KOPT-K1 (cell line): ENCODE measurements at regions not wholly inside any gene's neighbourhood (a gene's known extent, or its start where the extent isn't known, plus 50 kb on each side); places are given as distances from the start of the nearest gene placed in this dataset.

Source experiments
- H3K27ac ChIP-seq: fragments of 200-600 bp; sonication (generic); 2 replicates; pipeline ENCODE4 v1.5.1; 2016; ENCODE audit warnings: antibody characterized with exemption, mild to moderate bottlenecking, low read depth, low read length; ENCODE audit not compliant: poor library complexity, severe bottlenecking
- H3K36me3 ChIP-seq: fragments of 200-600 bp; sonication (generic); 2 replicates; pipeline ENCODE4 v1.5.1; 2017; ENCODE audit warnings: antibody characterized with exemption, mild to moderate bottlenecking, low read length, moderate library complexity; ENCODE audit not compliant: insufficient read depth
- H3K9me3 ChIP-seq: fragments of 200-600 bp; sonication (generic); 2 replicates; pipeline ENCODE4 v1.5.1; 2017; ENCODE audit warnings: antibody characterized with exemption, low read length, mild to moderate bottlenecking; ENCODE audit not compliant: insufficient read depth, poor library complexity, severe bottlenecking

DNA sequence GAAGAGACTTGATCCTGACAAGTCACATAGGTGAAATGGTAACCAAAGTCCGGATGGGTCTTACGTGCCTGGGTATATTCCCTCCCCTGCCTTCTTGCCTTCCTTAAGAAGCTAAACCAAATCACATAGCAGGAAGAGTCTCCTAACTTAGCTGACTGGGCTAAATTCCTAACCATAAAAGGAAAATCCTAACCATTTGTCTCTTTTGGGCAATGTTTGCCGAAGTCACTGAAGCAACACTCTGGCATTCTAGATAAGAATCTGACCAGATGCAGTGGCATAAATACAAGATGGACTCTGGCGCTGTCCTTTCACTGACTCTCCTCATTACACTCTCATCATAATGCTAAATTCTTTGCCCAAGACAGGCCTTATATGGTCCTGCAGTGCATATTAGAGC lies 625.5 kb upstream of the RORB start:
- H3K9me3 ChIP-seq, result no peaks in the 10 kb centered on the region
- no peaks in the 10 kb centered on the region for H3K36me3 ChIP-seq
- H3K27ac ChIP-seq, result no peak overlapping the region

- H3K9me3 ChIP-seq, result no peaks in the 10 kb centered on the region
- H3K27ac ChIP-seq, result no peak overlapping the region
- no peaks in the 10 kb centered on the region for H3K36me3 ChIP-seq
These were observed 624.4 kb upstream of the RORB start for GRCh38 chr9:73872701-73873100.

- no peak overlapping the region for H3K27ac ChIP-seq
- no peaks in the 10 kb centered on the region for H3K36me3 ChIP-seq
- no peaks in the 10 kb centered on the region for H3K9me3 ChIP-seq
These were observed 617.0 kb upstream of the RORB start for GRCh38 chr9:73880101-73880500.

GRCh38 chr9:73889023-73889422 lies 608.1 kb upstream of the RORB start:
- Histone ChIP-seq H3K36me3 (no peaks in the 10 kb centered on the region), H3K9me3 (no peaks in the 10 kb centered on the region), H3K27ac (no peak overlapping the region)

DNA sequence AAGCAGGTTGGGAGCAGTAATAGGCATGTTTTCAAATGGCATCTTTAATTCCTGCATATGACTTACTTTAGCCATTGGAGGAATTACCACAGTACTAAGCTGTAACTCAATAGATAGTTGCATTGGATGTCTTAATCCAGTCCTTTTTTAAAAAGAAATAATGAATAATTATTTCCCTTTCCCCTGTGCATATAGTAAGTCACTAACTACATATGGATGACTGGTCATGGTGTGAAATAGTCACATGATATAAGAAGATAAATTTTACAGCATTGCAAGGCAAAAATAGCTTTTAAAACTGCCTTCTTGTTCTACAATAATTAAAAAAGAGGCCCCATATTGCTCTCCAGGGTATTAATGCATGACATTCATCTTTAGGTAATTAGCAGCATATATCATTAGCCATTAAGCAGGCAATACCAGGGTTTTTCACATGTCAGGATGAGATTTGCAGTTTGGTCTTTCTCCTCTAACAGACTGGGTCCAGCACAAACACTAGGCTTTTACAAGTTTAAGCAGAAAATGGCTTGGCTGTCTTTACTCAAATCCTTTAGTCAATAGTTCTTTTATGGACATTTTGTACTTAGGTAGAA lies 606.4 kb upstream of the RORB start:
- Histone ChIP-seq H3K27ac (no peak overlapping the region), H3K9me3 (no peaks in the 10 kb centered on the region), H3K36me3 (no peaks in the 10 kb centered on the region)

DNA sequence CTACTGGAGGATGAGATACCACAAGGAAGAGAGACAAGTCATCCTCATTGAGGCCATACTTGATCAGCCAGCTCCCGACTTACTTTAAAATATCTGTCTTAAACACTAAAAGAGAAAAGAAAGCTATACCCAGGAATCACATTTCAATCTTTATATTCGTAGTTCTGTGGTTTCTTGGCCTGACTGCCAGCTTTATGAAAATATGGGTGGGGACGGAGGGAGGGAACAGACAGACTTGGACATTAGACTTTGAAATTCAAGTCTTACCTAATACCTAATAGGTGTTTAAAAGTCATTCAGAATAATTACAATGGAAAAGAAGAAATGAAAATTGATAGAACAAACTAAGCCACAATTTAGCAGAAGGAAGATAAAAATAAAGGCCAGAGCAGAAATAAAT lies 604.8 kb upstream of the RORB start:
- Histone ChIP-seq H3K9me3 (no peaks in the 10 kb centered on the region), H3K36me3 (no peaks in the 10 kb centered on the region), H3K27ac (no peak overlapping the region)

- Histone ChIP-seq H3K36me3 (no peaks in the 10 kb centered on the region), H3K9me3 (no peaks in the 10 kb centered on the region), H3K27ac (no peak overlapping the region)
These were observed 603.9 kb upstream of the RORB start for GRCh38 chr9:73893230-73893629.

GRCh38 chr9:73896061-73896460 lies 601.1 kb upstream of the RORB start:
- no peaks in the 10 kb centered on the region for H3K9me3 ChIP-seq
- no peak overlapping the region for H3K27ac ChIP-seq
- H3K36me3 ChIP-seq, result no peaks in the 10 kb centered on the region

DNA sequence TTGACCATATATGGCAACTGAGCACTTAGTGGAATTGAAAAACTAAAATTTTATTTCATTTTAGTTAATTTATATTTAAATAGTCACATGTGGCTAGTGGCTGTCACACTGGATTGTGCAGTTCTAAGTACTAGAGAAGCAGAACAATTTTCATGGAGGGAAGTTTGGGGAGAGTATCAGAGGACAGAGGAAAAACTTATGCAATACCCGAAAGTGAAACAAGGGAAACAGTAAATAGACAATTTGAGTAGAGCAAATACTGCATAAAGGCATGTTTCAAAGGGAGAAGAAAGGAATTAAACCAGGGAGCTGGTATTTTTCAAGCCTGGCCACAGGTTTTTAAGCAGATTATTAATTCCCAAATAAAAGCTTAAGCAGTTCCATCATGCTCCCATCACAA lies 590.5 kb upstream of the RORB start:
- Histone ChIP-seq H3K9me3 (no peaks in the 10 kb centered on the region), H3K36me3 (no peaks in the 10 kb centered on the region), H3K27ac (no peak overlapping the region)

DNA sequence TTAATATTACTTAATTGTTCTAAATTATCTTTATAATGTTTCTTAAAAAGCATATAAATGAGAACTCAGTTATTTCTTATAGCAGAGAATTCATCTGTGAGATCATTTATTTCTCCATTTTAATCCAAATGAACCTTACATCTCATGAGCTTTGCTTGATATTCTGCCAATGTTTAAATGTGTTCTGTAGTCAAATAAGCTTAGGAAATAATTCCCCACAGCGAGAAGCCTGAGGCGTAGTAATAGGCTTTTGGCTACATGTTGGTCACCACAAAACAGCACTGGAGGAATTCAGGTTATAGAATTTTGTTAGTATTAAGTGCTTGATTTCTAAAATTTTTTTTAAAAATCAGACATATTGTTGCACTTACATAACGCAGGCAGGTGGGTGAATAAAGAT lies 585.3 kb upstream of the RORB start:
- Histone ChIP-seq H3K36me3 (no peaks in the 10 kb centered on the region), H3K9me3 (no peaks in the 10 kb centered on the region), H3K27ac (no peak overlapping the region)

- no peaks in the 10 kb centered on the region for H3K36me3 ChIP-seq
- peaks cover 4% of the 10 kb centered on the region for H3K9me3 ChIP-seq
- H3K27ac ChIP-seq, result no peak overlapping the region
These were observed 581.0 kb upstream of the RORB start for GRCh38 chr9:73916016-73916673.

GRCh38 chr9:73919712-73920111 lies 577.4 kb upstream of the RORB start:
- Histone ChIP-seq H3K36me3 (no peaks in the 10 kb centered on the region), H3K27ac (no peak overlapping the region), H3K9me3 (peaks cover 4% of the 10 kb centered on the region)

DNA sequence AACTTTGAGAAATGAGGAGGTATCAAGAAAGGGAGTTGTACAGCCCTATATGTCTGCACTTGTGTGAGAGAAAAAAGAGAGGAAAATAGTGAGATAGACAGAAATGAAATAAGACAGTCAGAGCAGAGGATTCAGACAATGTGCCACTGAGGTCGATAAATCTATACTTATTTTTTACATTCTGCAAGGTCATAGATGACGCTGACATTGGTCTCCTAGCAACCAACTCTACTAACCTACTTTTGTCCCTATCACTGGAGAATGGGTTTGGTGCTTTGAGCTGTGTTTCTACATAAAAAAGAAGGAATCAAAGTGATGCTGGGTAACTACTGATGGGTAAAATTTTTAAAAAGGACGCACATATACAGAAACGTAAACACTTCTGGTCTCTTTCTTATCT lies 573.3 kb upstream of the RORB start:
- Histone ChIP-seq H3K27ac (no peak overlapping the region), H3K9me3 (peaks cover under 1% of the 10 kb centered on the region), H3K36me3 (no peaks in the 10 kb centered on the region)

DNA sequence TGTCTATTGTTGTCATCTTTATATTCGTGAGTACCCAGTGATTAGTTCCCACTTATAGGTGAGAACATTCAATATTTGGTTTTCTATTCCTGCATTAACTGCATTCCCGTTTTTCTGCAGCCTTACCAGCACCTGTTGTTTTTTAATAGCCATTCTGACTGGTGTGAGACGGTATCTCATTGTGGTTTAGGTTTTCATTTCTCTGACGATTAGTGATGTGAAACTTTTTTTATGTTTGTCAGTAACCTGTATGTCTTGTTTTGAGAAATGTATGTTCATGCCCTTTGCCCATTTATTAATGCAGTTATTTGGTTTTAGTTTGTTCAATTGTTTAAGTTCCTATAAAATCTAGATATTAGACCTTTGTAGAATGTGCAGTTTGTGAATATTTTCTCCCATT lies 546.0 kb upstream of the RORB start:
- Histone ChIP-seq H3K9me3 (no peaks in the 10 kb centered on the region), H3K27ac (no peak overlapping the region)

GRCh38 chr9:73962792-73963191 lies 534.3 kb upstream of the RORB start:
- Histone ChIP-seq H3K36me3 (no peaks in the 10 kb centered on the region), H3K9me3 (no peaks in the 10 kb centered on the region), H3K27ac (no peak overlapping the region)

More for the DNA sequence above, 546.0 kb upstream of the RORB start:
- H3K36me3 ChIP-seq, result no peaks in the 10 kb centered on the region

DNA sequence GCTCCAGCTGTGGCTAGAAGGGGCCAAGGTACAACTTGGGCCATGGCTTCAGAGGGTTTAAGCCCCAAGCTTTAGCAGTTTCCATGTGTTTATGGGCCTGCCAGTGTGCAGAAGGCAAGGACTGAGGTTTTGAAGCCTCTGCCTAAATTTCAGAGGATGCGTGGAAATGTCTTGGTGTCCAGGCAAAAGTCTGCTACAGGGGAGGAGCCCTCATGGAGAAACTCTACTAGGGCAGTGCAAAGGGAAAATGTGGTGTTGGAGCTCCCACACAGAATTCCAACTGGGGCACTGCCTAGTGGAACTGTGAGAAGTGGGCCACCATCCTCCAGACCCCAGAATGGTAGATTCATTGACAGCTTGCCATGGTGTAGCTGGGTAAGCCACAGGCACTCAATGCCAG lies 527.2 kb upstream of the RORB start:
- H3K27ac ChIP-seq, result no peak overlapping the region
- peaks cover 27% of the 10 kb centered on the region for H3K9me3 ChIP-seq
- H3K36me3 ChIP-seq, result no peaks in the 10 kb centered on the region
